Tibial artery (tissue), 4 donors: ENCODE measurements at regions not wholly inside any gene's neighbourhood (a gene's known extent, or its start where the extent isn't known, plus 50 kb on each side); places are given as distances from the start of the nearest gene placed in this dataset.

Source experiments
- DNase-seq, 2 donors: peaks; one replicate each; pipeline ENCODE4 v3.0.0-alpha.2; 2019
- H3K27ac ChIP-seq, 2 donors: fragments of 200-600 bp; sonication (generic) in 1 of 2; 1 replicate in 1 of 2; 2 replicates in 1 of 2; pipeline ENCODE4 v1.5.1; 2018 to 2019; ENCODE audit warnings: mild to moderate bottlenecking in 1 of 2
- H3K27me3 ChIP-seq, 2 donors: fragments of 200-600 bp; sonication (generic) in 1 of 2; one replicate each; pipeline versions ENCODE4 v1.5.1 to v1.6.0; 2016 to 2019
- H3K36me3 ChIP-seq, 3 donors: fragments of 200-600 bp; sonication (generic) in 2 of 3; one replicate each; pipeline ENCODE4 v1.5.1; 2016 to 2019; ENCODE audit warnings: mild to moderate bottlenecking in 2 of 3
- H3K4me1 ChIP-seq, 4 donors: fragments of 200-600 bp; sonication (generic) in 2 of 4; 1 replicate in 3 of 4; 2 replicates in 1 of 4; pipeline ENCODE4 v1.5.1; 2016 to 2019
- H3K4me3 ChIP-seq, 2 donors: fragments of 200-600 bp; sonication (generic) in 1 of 2; 1 replicate in 1 of 2; 2 replicates in 1 of 2; pipeline ENCODE4 v1.5.1; 2018 to 2019; ENCODE audit warnings: mild to moderate bottlenecking in 2 of 2
- H3K9me3 ChIP-seq, 3 donors: fragments of 200-600 bp; sonication (generic) in 1 of 3; one replicate each; pipeline ENCODE4 v1.5.1; 2016 to 2019
- CTCF ChIP-seq, 2 experiments: fragments of 200-600 bp in 1 of 2; fragments of 450-650 bp in 1 of 2; IDR thresholded peaks; one replicate each; pipeline ENCODE4 v1.5.1; 2017 to 2019; ENCODE audit warnings: antibody characterized with exemption in 2 of 2, mild to moderate bottlenecking in 1 of 2, moderate library complexity in 1 of 2
- intact Hi-C: fragments of 100-400 bp; cut with DNase I; formaldehyde crosslinking; loops from one replicate; pipeline ENCODE4 v1.15.0; 2023; ENCODE audit warnings: low total_unique reads

GRCh38 chr10:6997509-6997908 lies 413.3 kb downstream of the SFMBT2 start:
- intact Hi-C loops = no loop called here
- no peak overlapping the region for H3K27ac ChIP-seq
- H3K27me3 ChIP-seq = no peaks in the 10 kb centered on the region
- TF ChIP-seq CTCF (IDR thresholded peaks at IDR 0.05) = no peak
- H3K9me3 ChIP-seq = no peaks in the 10 kb centered on the region
- no peak for DNase-seq
- no peaks in the 10 kb centered on the region for H3K36me3 ChIP-seq
- no peaks in the 10 kb centered on the region for H3K4me1 ChIP-seq
- no peak overlapping the region for H3K4me3 ChIP-seq

GRCh38 chr10:6996431-6996830 lies 414.4 kb downstream of the SFMBT2 start:
- Histone ChIP-seq H3K27ac (no peak overlapping the region), H3K4me1 (no peaks in the 10 kb centered on the region), H3K36me3 (no peaks in the 10 kb centered on the region), H3K9me3 (no peaks in the 10 kb centered on the region), H3K4me3 (no peak overlapping the region), H3K27me3 (no peaks in the 10 kb centered on the region)
- no peak for TF ChIP-seq CTCF (IDR thresholded peaks at IDR 0.05)
- DNase-seq = no peak
- intact Hi-C loops = no loop called here

- Histone ChIP-seq H3K36me3 (no peaks in the 10 kb centered on the region), H3K9me3 (no peaks in the 10 kb centered on the region), H3K27me3 (no peaks in the 10 kb centered on the region), H3K4me1 (no peaks in the 10 kb centered on the region), H3K27ac (no peak overlapping the region), H3K4me3 (no peak overlapping the region)
- intact Hi-C loops = no loop called here
- no peak for DNase-seq
- no peak for TF ChIP-seq CTCF (IDR thresholded peaks at IDR 0.05)
Observed at GRCh38 chr10:6995831-6996230, 415.0 kb downstream of the SFMBT2 start.

GRCh38 chr10:6995341-6995740 lies 415.3 kb upstream of the PRKCQ start:
- H3K9me3 ChIP-seq = no peaks in the 10 kb centered on the region
- TF ChIP-seq CTCF (IDR thresholded peaks at IDR 0.05) = no peak
- no peaks in the 10 kb centered on the region for H3K4me1 ChIP-seq
- no peak overlapping the region for H3K27ac ChIP-seq
- no peaks in the 10 kb centered on the region for H3K27me3 ChIP-seq
- intact Hi-C loops = no loop called here
- no peaks in the 10 kb centered on the region for H3K36me3 ChIP-seq
- H3K4me3 ChIP-seq = no peak overlapping the region
- DNase-seq = no peak

GRCh38 chr10:6990891-6991290 lies 410.8 kb upstream of the PRKCQ start:
- H3K4me3 ChIP-seq = no peak overlapping the region
- TF ChIP-seq CTCF (IDR thresholded peaks at IDR 0.05) = no peak
- no peak for DNase-seq

GRCh38 chr10:6988654-6989053 lies 408.6 kb upstream of the PRKCQ start:
- Histone ChIP-seq H3K27ac (no peak overlapping the region), H3K4me1 (no peaks in the 10 kb centered on the region), H3K9me3 (no peaks in the 10 kb centered on the region), H3K27me3 (no peaks in the 10 kb centered on the region), H3K36me3 (no peaks in the 10 kb centered on the region), H3K4me3 (no peak overlapping the region)
- intact Hi-C loops = no loop called here
- no peak for TF ChIP-seq CTCF (IDR thresholded peaks at IDR 0.05)
- DNase-seq = no peak

More at GRCh38 chr10:6990891-6991290, 410.8 kb upstream of the PRKCQ start:
- H3K4me1 ChIP-seq = no peaks in the 10 kb centered on the region
- no peaks in the 10 kb centered on the region for H3K9me3 ChIP-seq
- no peak overlapping the region for H3K27ac ChIP-seq
- intact Hi-C loops = no loop called here
- no peaks in the 10 kb centered on the region for H3K36me3 ChIP-seq
- no peaks in the 10 kb centered on the region for H3K27me3 ChIP-seq
